ENCODE measurements at regions not wholly inside any gene's neighbourhood (a gene's known extent, or its start where the extent isn't known, plus 50 kb on each side); places are given as distances from the start of the nearest gene placed in this dataset.
A peak's percentile ranks its signal among the peaks of the same experiment; 100 is the strongest.

DNA sequence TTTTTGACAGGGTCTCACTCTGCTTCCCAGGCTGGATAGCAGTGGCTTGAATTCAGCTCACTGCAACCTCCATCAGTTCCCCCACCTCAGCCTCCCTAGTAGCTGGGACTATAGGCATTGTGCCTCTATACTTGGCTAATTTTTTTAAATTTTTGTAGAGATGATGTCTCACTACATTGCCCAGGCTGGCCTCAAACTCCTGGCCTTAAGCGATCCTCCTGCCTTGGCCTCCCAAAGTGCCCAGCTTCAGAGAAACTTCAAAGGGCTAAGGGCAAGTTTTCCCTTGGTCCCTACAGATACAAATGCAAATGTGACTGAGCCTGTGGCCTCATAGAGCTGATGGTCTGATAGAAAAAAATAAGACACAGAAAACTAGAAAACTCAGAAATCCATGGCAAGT is 52.9 kb upstream of the PRRC2C start (continued):
- TF ChIP-seq, protein P1, sequence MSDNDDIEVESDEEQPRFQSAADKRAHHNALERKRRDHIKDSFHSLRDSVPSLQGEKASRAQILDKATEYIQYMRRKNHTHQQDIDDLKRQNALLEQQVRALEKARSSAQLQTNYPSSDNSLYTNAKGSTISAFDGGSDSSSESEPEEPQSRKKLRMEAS (IDR thresholded peaks at IDR 0.05), result no peak
- TF ChIP-seq RFX5 (IDR thresholded peaks at IDR 0.05; ENCODE audit: borderline replicate concordance, low read depth, low read length), result no peak
- peak in 1 of 2 experiments; percentile 28; a peak in 1 of 4 replicates for TF ChIP-seq HDAC2 (IDR thresholded peaks at IDR 0.05; ENCODE audit: borderline replicate concordance in 1 of 2, low read depth in 2 of 2, low read length in 2 of 2)
- TF ChIP-seq, protein P2, sequence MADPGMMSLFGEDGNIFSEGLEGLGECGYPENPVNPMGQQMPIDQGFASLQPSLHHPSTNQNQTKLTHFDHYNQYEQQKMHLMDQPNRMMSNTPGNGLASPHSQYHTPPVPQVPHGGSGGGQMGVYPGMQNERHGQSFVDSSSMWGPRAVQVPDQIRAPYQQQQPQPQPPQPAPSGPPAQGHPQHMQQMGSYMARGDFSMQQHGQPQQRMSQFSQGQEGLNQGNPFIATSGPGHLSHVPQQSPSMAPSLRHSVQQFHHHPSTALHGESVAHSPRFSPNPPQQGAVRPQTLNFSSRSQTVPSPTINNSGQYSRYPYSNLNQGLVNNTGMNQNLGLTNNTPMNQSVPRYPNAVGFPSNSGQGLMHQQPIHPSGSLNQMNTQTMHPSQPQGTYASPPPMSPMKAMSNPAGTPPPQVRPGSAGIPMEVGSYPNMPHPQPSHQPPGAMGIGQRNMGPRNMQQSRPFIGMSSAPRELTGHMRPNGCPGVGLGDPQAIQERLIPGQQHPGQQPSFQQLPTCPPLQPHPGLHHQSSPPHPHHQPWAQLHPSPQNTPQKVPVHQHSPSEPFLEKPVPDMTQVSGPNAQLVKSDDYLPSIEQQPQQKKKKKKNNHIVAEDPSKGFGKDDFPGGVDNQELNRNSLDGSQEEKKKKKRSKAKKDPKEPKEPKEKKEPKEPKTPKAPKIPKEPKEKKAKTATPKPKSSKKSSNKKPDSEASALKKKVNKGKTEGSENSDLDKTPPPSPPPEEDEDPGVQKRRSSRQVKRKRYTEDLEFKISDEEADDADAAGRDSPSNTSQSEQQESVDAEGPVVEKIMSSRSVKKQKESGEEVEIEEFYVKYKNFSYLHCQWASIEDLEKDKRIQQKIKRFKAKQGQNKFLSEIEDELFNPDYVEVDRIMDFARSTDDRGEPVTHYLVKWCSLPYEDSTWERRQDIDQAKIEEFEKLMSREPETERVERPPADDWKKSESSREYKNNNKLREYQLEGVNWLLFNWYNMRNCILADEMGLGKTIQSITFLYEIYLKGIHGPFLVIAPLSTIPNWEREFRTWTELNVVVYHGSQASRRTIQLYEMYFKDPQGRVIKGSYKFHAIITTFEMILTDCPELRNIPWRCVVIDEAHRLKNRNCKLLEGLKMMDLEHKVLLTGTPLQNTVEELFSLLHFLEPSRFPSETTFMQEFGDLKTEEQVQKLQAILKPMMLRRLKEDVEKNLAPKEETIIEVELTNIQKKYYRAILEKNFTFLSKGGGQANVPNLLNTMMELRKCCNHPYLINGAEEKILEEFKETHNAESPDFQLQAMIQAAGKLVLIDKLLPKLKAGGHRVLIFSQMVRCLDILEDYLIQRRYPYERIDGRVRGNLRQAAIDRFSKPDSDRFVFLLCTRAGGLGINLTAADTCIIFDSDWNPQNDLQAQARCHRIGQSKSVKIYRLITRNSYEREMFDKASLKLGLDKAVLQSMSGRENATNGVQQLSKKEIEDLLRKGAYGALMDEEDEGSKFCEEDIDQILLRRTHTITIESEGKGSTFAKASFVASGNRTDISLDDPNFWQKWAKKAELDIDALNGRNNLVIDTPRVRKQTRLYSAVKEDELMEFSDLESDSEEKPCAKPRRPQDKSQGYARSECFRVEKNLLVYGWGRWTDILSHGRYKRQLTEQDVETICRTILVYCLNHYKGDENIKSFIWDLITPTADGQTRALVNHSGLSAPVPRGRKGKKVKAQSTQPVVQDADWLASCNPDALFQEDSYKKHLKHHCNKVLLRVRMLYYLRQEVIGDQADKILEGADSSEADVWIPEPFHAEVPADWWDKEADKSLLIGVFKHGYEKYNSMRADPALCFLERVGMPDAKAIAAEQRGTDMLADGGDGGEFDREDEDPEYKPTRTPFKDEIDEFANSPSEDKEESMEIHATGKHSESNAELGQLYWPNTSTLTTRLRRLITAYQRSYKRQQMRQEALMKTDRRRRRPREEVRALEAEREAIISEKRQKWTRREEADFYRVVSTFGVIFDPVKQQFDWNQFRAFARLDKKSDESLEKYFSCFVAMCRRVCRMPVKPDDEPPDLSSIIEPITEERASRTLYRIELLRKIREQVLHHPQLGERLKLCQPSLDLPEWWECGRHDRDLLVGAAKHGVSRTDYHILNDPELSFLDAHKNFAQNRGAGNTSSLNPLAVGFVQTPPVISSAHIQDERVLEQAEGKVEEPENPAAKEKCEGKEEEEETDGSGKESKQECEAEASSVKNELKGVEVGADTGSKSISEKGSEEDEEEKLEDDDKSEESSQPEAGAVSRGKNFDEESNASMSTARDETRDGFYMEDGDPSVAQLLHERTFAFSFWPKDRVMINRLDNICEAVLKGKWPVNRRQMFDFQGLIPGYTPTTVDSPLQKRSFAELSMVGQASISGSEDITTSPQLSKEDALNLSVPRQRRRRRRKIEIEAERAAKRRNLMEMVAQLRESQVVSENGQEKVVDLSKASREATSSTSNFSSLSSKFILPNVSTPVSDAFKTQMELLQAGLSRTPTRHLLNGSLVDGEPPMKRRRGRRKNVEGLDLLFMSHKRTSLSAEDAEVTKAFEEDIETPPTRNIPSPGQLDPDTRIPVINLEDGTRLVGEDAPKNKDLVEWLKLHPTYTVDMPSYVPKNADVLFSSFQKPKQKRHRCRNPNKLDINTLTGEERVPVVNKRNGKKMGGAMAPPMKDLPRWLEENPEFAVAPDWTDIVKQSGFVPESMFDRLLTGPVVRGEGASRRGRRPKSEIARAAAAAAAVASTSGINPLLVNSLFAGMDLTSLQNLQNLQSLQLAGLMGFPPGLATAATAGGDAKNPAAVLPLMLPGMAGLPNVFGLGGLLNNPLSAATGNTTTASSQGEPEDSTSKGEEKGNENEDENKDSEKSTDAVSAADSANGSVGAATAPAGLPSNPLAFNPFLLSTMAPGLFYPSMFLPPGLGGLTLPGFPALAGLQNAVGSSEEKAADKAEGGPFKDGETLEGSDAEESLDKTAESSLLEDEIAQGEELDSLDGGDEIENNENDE (IDR thresholded peaks at IDR 0.05; ENCODE audit: insufficient replicate concordance, low read length), result no peak
- TF ChIP-seq, protein P3, sequence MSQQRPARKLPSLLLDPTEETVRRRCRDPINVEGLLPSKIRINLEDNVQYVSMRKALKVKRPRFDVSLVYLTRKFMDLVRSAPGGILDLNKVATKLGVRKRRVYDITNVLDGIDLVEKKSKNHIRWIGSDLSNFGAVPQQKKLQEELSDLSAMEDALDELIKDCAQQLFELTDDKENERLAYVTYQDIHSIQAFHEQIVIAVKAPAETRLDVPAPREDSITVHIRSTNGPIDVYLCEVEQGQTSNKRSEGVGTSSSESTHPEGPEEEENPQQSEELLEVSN (IDR thresholded peaks at IDR 0.05), result no peak
- TF ChIP-seq POLR2A (IDR thresholded peaks at IDR 0.05; ENCODE audit: control extremely low read depth in 1 of 2, low read depth in 2 of 2, low read length in 2 of 2), result no peak
- peak; percentile 1 for TF ChIP-seq ASH2L (IDR thresholded peaks at IDR 0.05; ENCODE audit: low read length)
- TF ChIP-seq KDM4A (IDR thresholded peaks at IDR 0.05; ENCODE audit: low read depth, low read length, severe bottlenecking), result no peak

Measured in H1 (cell line).